ENCODE measurements at regions not wholly inside any gene's neighbourhood (a gene's known extent, or its start where the extent isn't known, plus 50 kb on each side); places are given as distances from the start of the nearest gene placed in this dataset.

GRCh38 chr5:93246090-93246855 lies 334.7 kb downstream of the NR2F1-AS1 start:
- H3K4me3 ChIP-seq (ENCODE audit: low read depth, low read length): no peak overlapping the region

GRCh38 chr5:93245226-93245625 lies 335.8 kb downstream of the NR2F1-AS1 start:
- no peak overlapping the region for H3K4me3 ChIP-seq (ENCODE audit: low read depth, low read length)
- TF ChIP-seq, protein P1, sequence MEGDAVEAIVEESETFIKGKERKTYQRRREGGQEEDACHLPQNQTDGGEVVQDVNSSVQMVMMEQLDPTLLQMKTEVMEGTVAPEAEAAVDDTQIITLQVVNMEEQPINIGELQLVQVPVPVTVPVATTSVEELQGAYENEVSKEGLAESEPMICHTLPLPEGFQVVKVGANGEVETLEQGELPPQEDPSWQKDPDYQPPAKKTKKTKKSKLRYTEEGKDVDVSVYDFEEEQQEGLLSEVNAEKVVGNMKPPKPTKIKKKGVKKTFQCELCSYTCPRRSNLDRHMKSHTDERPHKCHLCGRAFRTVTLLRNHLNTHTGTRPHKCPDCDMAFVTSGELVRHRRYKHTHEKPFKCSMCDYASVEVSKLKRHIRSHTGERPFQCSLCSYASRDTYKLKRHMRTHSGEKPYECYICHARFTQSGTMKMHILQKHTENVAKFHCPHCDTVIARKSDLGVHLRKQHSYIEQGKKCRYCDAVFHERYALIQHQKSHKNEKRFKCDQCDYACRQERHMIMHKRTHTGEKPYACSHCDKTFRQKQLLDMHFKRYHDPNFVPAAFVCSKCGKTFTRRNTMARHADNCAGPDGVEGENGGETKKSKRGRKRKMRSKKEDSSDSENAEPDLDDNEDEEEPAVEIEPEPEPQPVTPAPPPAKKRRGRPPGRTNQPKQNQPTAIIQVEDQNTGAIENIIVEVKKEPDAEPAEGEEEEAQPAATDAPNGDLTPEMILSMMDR (IDR thresholded peaks at IDR 0.05; ENCODE audit: low read depth, low read length): no peak

More at GRCh38 chr5:93246090-93246855, 334.7 kb downstream of the NR2F1-AS1 start:
- TF ChIP-seq, protein P1 (IDR thresholded peaks at IDR 0.05; ENCODE audit: low read depth, low read length): no peak

DNA sequence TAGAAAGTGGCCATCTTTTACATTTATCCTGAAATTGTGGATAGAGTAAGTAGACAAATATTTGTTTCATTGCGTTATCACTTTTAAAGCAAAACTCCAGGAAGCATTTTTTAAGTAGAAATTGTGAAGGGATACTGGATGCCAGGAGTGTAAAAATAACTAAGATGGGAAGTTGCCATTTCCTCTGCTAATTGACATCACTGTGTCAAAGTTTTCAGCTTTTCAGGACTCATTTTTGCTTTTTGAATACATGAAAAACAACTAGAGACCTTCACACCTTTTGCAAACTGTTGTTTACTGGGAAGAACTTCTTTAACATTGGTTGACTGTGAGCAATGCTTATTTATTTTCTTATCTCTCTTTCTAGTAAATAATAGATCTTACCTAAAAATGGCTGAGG lies 337.5 kb downstream of the NR2F1-AS1 start:
- no peak overlapping the region for H3K4me3 ChIP-seq (ENCODE audit: low read depth, low read length)
- TF ChIP-seq, protein P1 (IDR thresholded peaks at IDR 0.05; ENCODE audit: low read depth, low read length): no peak

- no peak overlapping the region for H3K4me3 ChIP-seq (ENCODE audit: low read depth, low read length)
- TF ChIP-seq, protein P1 (IDR thresholded peaks at IDR 0.05; ENCODE audit: low read depth, low read length): no peak
Observed at GRCh38 chr5:93240228-93240834, 340.7 kb downstream of the NR2F1-AS1 start.

- H3K4me3 ChIP-seq (ENCODE audit: low read depth, low read length): no peak overlapping the region
- TF ChIP-seq, protein P1 (IDR thresholded peaks at IDR 0.05; ENCODE audit: low read depth, low read length): no peak
Observed at GRCh38 chr5:93236807-93237421, 344.1 kb downstream of the NR2F1-AS1 start.

DNA sequence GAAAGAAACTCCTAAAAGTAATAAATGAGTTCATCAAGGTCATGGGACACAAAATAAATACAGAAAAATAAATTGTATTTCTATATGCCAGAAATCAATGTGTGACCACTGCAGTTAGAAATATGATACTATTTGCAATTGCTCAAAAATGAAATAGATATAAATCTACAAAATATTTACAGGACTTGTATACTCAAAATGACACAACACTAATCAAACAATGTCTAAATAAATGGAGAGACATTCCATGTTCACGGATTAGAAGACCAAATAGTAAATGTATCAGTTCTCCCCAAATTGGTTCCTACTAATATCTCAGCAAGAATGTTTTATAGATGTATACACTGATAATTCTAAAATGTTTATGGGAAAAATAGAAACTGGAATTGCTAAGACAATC lies 345.3 kb downstream of the NR2F1-AS1 start:
- TF ChIP-seq, protein P1 (IDR thresholded peaks at IDR 0.05; ENCODE audit: low read depth, low read length): no peak
- H3K4me3 ChIP-seq (ENCODE audit: low read depth, low read length): no peak overlapping the region

All from WI38 (cell line).